GM19238 (cell line): ENCODE measurements at regions not wholly inside any gene's neighbourhood (a gene's known extent, or its start where the extent isn't known, plus 50 kb on each side); places are given as distances from the start of the nearest gene placed in this dataset.
"Not testable (repeated sequence)": the region's sequence is repeated elsewhere in the genome, so short reads cannot be mapped to it uniquely, and the experiment has no call there.

Experiments
- DNase-seq: peaks from one replicate; pipeline ENCODE4 v3.0.0; 2011; ENCODE audit warnings: low spot score; ENCODE audit not compliant: insufficient read length

DNA sequence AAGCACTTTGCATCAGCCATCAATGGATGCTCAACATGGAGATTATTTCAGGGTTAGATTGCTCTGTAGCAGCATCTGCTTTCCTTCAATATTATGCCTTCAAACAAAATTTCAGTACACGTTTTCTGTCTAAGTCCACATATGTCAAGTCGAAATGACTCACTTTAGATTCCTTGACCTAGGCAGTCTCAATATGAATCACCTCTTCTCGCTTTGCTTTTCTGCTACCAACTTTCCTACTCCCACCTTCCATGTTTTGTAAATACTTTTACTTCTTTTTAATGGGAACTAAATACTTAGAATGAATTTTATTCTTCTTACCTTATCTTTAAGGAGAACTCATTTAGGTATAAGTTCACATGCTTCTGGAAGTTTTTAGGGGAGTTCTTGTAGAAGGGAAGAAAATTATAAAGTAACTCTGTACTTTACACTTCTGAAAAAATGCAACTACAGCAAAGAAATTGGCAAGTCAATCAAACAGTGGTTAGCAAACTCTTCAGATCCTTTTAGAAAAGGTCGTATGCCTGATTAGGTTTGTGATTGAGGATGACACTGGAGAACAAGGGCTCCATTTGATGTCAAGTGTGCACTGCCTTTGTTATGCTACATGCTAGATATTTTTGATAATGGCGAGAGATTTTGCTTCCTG, 478.5 kb upstream of the SMARCA2 start:
- no peak for DNase-seq

GRCh38 chr9:1538301-1538700, 476.8 kb upstream of the SMARCA2 start:
- DNase-seq: no peak

DNA sequence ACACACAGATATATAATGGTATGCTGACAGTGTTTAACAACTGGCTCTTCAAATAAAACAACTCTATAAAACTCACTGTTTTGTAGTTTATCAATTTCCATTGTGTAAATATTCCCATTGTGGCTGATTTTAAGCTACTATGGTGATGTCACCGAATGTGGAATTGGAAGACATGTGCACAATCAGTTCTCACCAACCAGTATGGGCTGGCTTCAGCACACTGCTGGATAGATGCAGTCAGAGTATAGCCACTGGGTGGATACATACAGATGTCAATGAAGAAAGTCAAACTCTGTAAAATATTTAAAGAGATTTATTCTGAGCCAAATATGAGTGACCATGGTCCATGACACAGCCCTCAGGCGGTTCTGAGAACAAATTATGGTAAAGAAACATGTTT, 475.9 kb upstream of the SMARCA2 start:
- DNase-seq: no peak

DNA sequence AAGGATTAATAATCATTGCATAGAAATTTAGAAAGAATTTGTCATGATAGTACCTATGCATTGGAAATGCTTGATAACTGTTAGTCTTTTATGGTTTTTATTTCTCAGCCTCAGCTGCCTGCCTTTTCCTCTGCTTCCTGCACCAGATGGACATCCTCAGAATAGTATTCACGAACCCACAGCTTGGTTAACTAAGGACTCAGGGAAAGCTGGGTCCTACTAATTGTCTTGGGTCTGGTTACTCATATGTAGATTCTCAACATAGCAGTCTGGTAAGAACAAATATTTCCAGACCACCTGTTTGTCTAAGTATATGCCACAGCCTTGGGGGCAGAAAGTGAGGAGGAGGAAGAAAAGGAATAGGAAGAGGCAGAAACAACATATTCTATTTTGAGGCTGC, 464.5 kb upstream of the SMARCA2 start:
- DNase-seq: no peak

- DNase-seq: no peak
These were observed 460.8 kb upstream of the SMARCA2 start for GRCh38 chr9:1554081-1555035.

DNA sequence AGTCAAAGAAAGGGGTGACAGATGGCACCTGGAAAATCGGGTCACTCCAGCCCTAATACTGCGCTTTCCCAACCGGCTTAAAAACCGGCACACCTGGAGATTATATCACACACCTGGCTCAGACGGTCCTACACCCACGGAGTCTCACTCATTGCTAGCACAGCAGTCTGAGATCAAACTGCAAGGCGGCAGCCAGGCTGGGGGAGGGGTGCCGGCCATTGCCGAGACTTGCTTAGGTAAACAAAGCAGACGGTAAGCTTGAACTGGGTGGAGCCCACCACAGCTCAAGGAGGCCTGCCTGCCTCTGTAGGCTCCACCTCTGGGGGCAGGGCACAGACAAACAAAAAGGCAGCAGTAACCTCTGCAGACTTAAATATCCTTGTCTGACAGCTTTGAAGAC, 456.5 kb upstream of the SMARCA2 start:
- not testable (repeated sequence) for DNase-seq

DNA sequence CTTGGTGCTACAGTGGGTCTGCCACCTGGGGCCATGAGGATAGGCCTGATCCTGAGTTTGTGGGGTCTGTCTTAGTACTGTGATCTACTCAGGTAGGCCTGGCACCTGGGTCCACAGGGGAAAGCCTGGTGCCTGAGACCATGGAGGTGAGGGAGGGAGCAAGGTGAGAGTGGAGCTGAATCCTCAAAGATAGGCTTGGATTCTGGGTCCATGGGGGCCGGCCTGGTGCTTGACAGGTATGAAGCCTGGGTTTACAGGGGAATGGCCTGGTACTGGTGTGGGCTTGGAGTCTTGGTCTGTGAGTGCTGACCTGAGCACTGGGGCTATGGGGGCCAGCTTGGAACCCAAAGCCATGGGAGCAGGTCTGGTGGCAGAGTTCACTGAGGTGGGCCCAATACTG, 439.2 kb upstream of the SMARCA2 start:
- DNase-seq: no peak

DNA sequence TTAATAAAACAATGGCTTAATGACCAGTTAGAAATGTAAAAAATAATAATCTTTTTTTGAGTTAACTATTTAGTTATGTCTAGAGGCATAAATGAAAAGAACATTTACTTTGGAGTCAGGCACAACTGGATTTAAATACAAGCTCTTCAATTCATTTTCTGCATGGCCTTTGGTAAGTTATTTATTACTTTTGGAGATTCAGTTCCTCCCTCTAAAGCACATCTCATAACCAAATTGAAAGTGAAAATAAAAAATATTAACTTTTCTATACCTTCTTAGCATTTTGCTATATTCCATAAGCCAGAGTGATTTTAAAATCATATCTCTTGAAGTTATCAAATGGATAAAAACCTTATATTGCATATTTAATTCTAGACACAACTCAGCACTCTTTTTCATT, 434.9 kb upstream of the SMARCA2 start:
- peak; percentile 8 for DNase-seq

DNA sequence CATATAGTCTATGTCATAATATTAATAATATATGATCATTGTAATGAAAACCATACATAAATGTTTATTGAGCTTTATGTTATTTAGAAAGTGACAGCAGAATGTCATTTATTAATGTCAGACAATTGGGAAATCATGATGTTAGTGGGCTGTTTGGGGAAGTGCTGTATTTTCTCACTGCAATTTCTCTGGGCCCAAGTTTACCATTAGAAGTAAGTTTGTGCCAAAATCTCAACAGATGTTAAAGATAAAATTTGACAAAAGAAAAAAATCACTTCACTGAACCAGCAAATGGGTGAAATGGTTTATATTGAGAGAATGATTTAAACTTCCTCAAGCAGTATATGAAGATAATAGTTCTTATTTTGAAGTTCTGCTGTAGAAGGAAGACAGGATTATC, 433.2 kb upstream of the SMARCA2 start:
- DNase-seq: no peak

- no peak for DNase-seq
These were observed 423.8 kb upstream of the SMARCA2 start for GRCh38 chr9:1591310-1591709.

DNA sequence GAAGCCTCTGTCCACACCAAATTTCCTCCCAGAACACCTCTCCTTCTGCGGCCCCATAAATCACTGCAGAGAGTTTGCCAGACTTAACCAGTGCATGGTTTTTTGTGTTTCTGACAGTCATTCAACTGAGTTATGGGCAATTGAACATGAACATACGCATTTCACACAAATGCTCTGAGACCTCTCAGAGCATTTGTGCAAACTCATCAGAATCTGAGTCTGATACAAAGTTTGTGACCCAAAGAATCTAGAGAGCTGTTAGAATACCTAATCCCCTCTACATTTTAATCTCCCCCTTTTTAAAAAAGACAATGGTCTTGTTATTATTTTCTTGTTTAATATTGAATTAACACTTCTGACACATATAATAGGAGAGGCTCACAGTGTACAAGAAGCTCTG, 416.9 kb upstream of the SMARCA2 start:
- no peak for DNase-seq

- no peak for DNase-seq
These were observed 415.2 kb upstream of the SMARCA2 start for GRCh38 chr9:1599961-1600360.

- DNase-seq: no peak
These were observed 410.1 kb upstream of the SMARCA2 start for GRCh38 chr9:1604942-1605560.

DNA sequence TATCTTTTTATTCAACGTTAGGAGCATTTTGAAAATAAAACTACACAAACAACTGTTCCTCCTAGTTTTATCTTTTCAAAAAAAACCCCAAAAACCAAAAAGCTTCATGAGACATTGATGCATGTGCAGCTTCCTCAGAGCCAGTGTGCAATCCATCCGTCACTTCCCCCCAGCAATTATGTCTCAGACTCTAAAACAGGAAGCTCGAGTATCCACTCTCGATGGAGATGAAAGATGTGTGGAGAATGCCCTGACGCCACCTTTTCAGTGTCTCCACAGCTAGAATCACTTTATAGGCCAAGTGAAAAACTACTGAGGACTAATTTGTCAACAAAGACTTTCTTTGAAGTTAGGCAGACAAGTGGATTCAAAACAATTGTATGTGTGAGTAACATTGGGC, 408.9 kb upstream of the SMARCA2 start:
- DNase-seq: no peak

GRCh38 chr9:1612886-1613285, 402.3 kb upstream of the SMARCA2 start:
- no peak for DNase-seq

DNA sequence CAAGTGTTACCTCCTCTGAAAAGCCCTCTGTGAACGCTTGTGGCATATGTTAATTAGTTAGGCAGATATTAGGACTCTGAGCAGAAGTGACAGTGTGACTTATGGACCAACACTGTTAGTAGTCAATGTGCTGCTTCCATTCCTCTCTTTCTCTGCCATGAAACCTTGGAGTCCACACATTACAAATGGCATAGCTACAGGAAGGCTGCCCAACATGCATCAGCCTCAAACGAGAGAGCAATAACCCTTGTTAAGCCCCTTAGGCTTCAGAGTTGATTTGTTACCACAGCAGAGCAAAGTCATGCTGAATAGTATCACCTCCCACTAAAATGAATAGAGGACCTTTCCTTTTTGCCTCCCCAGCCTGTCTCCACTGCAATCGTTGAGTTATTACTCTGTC, 397.7 kb upstream of the SMARCA2 start:
- DNase-seq: no peak

- DNase-seq: no peak
These were observed 395.0 kb upstream of the SMARCA2 start for GRCh38 chr9:1619915-1620710.

DNA sequence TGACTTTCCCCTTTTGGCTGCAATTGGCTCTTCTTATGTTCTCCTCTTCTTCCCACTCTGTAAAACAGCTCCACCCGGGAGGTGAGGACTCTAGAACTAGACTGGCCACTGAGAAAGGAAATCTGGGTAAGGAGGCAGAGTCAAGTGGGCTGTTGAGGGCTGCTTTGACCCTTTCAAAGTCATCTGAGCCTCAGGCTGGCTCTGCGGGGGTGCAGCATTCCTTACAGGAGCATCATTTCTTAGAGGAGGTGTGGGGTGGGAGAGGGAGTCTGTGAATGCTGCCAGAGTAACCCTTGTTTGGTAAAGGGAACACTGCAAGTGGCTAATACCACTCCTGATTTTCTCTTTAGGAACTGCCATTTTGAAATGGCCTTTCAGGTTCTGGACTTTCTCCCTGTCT, 377.7 kb upstream of the SMARCA2 start:
- no peak for DNase-seq

GRCh38 chr9:1639166-1639565, 376.0 kb upstream of the SMARCA2 start:
- DNase-seq: no peak

GRCh38 chr9:1647776-1648175, 367.4 kb upstream of the SMARCA2 start:
- DNase-seq: no peak

DNA sequence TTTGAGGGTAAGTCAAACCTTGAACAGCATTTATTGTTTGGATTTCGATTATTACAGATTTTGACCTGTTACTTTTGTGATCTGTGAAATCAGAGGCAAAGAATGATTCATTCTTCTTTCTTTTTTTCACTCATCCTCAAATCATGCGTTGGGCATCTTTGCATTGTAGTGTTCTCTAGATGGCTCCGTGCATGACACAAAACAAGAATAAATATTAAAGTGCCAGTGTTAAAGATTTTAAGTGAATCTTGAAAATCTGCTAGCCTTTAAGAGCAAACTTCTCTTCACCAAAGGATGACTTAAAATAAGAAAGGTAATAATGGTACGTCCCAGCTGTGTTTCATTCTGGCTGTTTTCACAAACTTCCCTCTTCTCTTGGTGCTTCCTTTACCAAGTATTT, 361.9 kb upstream of the SMARCA2 start:
- DNase-seq: no peak
